GM12878 (cell line): ENCODE measurements at regions not wholly inside any gene's neighbourhood (a gene's known extent, or its start where the extent isn't known, plus 50 kb on each side); places are given as distances from the start of the nearest gene placed in this dataset.

Source experiments
- ATAC-seq: fragments of 200-7000 bp; cut with Tn5 transposase; 3 replicates; pipeline ENCODE4 v1.9.1; 2020; ENCODE audit warnings: mild to moderate bottlenecking, moderate library complexity
- BruUV-seq: library from RNA; stranded (reverse); fragments of 400-500 nt; replicated peaks from 2 replicates; lab custom pipeline; 2021; lab: Mats Ljungman, UMichigan
- CTCF ChIA-PET: fragments of 300-600 bp; sonication (Branson Sonifier 250); formaldehyde crosslinking; extraction: SDS; loops from one replicate; lab custom pipeline; 2021; ENCODE audit warnings: inconsistent platforms; lab: Yijun Ruan, JAX
- POLR2A ChIA-PET: fragments of 350-600 bp; formaldehyde crosslinking; extraction: SDS; loops from one replicate; lab custom pipeline; 2021; ENCODE audit warnings: inconsistent platforms; lab: Charles Lee
- RAD21 ChIA-PET: fragments of 300-600 bp; sonication (Branson Sonifier 250); formaldehyde crosslinking; loops from one replicate; lab custom pipeline; 2023; ENCODE audit warnings: antibody characterized with exemption; ENCODE audit not compliant: unreplicated experiment; lab: Charles Lee
- SMC1A ChIA-PET: fragments of 300-600 bp; sonication (Branson Sonifier 250); formaldehyde crosslinking; loops from one replicate; lab custom pipeline; 2023; ENCODE audit not compliant: unreplicated experiment, uncharacterized antibody; lab: Charles Lee
- DNase-seq: peaks from one replicate; pipeline ENCODE4 v3.0.0-alpha.2; 2011; ENCODE audit warnings: low read depth, low spot score
- FAIRE-seq: peaks from 3 replicates; lab custom pipeline; 2011; peaks lifted over from hg19 to GRCh38; lab: Jason Lieb, UNC
- H2AFZ ChIP-seq: 2 replicates; pipeline ENCODE4 v1.6.0; 2011; ENCODE audit warnings: low read depth, low read length, control low read depth; ENCODE audit not compliant: control insufficient read depth
- H3K27ac ChIP-seq: 2 replicates; pipeline ENCODE4 v1.5.1; 2011; ENCODE audit warnings: control low read depth; ENCODE audit not compliant: control insufficient read depth, insufficient read depth
- H3K27me3 ChIP-seq, 2 experiments: replicated peaks in 1 of 2; 2 replicates each; pipeline versions ENCODE4 v1.6.0 to v1.6.1; 2011; ENCODE audit warnings: low read length in 1 of 2; ENCODE audit not compliant: control insufficient read depth in 2 of 2, insufficient read depth in 2 of 2
- H3K36me3 ChIP-seq, 2 experiments: 2 replicates each; pipeline ENCODE4 v1.5.1; 2011; ENCODE audit warnings: low read length in 1 of 2; ENCODE audit not compliant: control insufficient read depth in 2 of 2, insufficient read depth in 2 of 2
- H3K4me1 ChIP-seq: 2 replicates; pipeline ENCODE4 v1.6.1; 2011; ENCODE audit warnings: mild to moderate bottlenecking, low read length, moderate library complexity, mixed read lengths; ENCODE audit not compliant: control insufficient read depth, insufficient read depth
- H3K4me2 ChIP-seq: 2 replicates; pipeline ENCODE4 v1.6.0; 2011; ENCODE audit warnings: control low read depth; ENCODE audit not compliant: control insufficient read depth, insufficient read depth
- H3K4me3 ChIP-seq: fragments of 200-600 bp; sonication (generic); 2 replicates; pipeline ENCODE4 v1.5.1; 2016
- H3K79me2 ChIP-seq: 2 replicates; pipeline ENCODE4 v1.6.0; 2011; ENCODE audit warnings: low read length; ENCODE audit not compliant: control insufficient read depth, insufficient read depth
- H3K9ac ChIP-seq: 2 replicates; pipeline ENCODE4 v1.8.0; 2011; ENCODE audit warnings: low read length, control low read depth, mixed read lengths; ENCODE audit not compliant: control insufficient read depth, insufficient read depth
- H3K9me3 ChIP-seq: replicated peaks from 3 replicates; pipeline ENCODE4 v1.5.1; 2011; ENCODE audit warnings: mild to moderate bottlenecking, low read length; ENCODE audit not compliant: control insufficient read depth, insufficient read depth
- H4K20me1 ChIP-seq: 2 replicates; pipeline ENCODE4 v1.6.0; 2011; ENCODE audit not compliant: control insufficient read depth, insufficient read depth
- CBX3 ChIP-seq: fragments of 200-600 bp; sonication (generic); IDR thresholded peaks from 2 replicates; pipeline ENCODE4 v1.6.1; 2016; ENCODE audit warnings: low read depth, borderline replicate concordance
- HSF1 ChIP-seq: fragments of 150-350 bp; IDR thresholded peaks from 2 replicates; pipeline ENCODE4 v1.6.1; 2014; ENCODE audit warnings: mild to moderate bottlenecking, low read depth, low read length
- JUND ChIP-seq: IDR thresholded peaks from 2 replicates; pipeline ENCODE4 v1.6.1; 2012; ENCODE audit warnings: low read depth, mild to moderate bottlenecking, low read length, improper control_type of control experiment, moderate library complexity
- NKRF ChIP-seq: fragments of 450-650 bp; conservative IDR thresholded peaks from 2 replicates; pipeline ENCODE4 v1.6.1; 2017; ENCODE audit warnings: mild to moderate bottlenecking, moderate library complexity
- SRF ChIP-seq, 2 experiments: IDR thresholded peaks; 2 replicates each; pipeline ENCODE4 v1.6.1; 2011; ENCODE audit warnings: low read depth in 2 of 2, low read length in 2 of 2, mild to moderate bottlenecking in 1 of 2, moderate library complexity in 1 of 2
- WRNIP1 ChIP-seq: IDR thresholded peaks from 2 replicates; pipeline ENCODE4 v1.6.1; 2011; ENCODE audit warnings: low read depth, low read length, improper control_type of control experiment, borderline replicate concordance
- WGBS: methylation state at CpG from one replicate; pipeline ENCODE4 v1.1.6; 2016; ENCODE audit warnings: low lambda C conversion rate; ENCODE audit not compliant: insufficient replicate concordance, insufficient coverage; ENCODE audit errors: missing lambda C conversion rate; 5-methylcytosine and 5-hydroxymethylcytosine counted together
- in situ Hi-C: fragments of 300-500 bp; cut with MboI; formaldehyde crosslinking; loops from 9 replicates; pipeline ENCODE4 v1.14.3; 2018; ENCODE audit warnings: mixed read lengths
- intact Hi-C: fragments of 100-400 bp; cut with micrococcal nuclease; formaldehyde crosslinking; loops from one replicate; pipeline ENCODE4 v1.14.2; 2022; ENCODE audit not compliant: unreplicated experiment

- Histone ChIP-seq H3K4me3 (no peak overlapping the region), H4K20me1 (no peaks in the 10 kb centered on the region), H3K36me3 (no peaks in the 10 kb centered on the region), H3K4me1 (no peaks in the 10 kb centered on the region), H3K27me3 (no peaks in the 10 kb centered on the region; a peak in 1 of 4 replicates), H3K4me2 (no peak overlapping the region), H3K79me2 (no peaks in the 10 kb centered on the region), H3K9me3 (no peaks in the 10 kb centered on the region), H3K27ac (no peak overlapping the region), H3K9ac (no peak overlapping the region), H2AFZ (no peak overlapping the region)
- POLR2A ChIA-PET = no interaction called here
- SMC1A ChIA-PET = no interaction called here
- ATAC-seq (no peak), DNase-seq (no peak), FAIRE-seq (no peak)
- in situ Hi-C loops (no loop called here), intact Hi-C loops (no loop called here)
- 0% methylated on average over 1 of the region's 1 CpG for WGBS
- CTCF ChIA-PET = no interaction called here
- no peak for TF ChIP-seq JUND
- no peak for TF ChIP-seq HSF1
- no peak for TF ChIP-seq WRNIP1
- no peak for TF ChIP-seq SRF (IDR thresholded peaks at IDR 0.05; ENCODE audit: low read depth in 2 of 2, low read length in 2 of 2)
- TF ChIP-seq NKRF = no peak
- no peak for TF ChIP-seq CBX3
- BruUV-seq = no TSS peak
- RAD21 ChIA-PET = no interaction called here
Observed at GRCh38 chr2:128533101-128533500, 214.4 kb upstream of the HS6ST1 start.
